Endodermal cell (in vitro differentiated cells): ENCODE measurements at regions not wholly inside any gene's neighbourhood (a gene's known extent, or its start where the extent isn't known, plus 50 kb on each side); places are given as distances from the start of the nearest gene placed in this dataset.

Source experiments
- DNase-seq: peaks from one replicate; pipeline ENCODE4 v3.0.0-alpha.2; 2017
- H3K27ac ChIP-seq: 2 replicates; pipeline ENCODE4 v1.5.1; 2013; ENCODE audit warnings: mild to moderate bottlenecking, low read depth, low read length, moderate library complexity
- H3K27me3 ChIP-seq: 2 replicates; pipeline ENCODE4 v1.6.1; 2013; ENCODE audit warnings: mild to moderate bottlenecking, low read length, moderate library complexity; ENCODE audit not compliant: insufficient read depth, control insufficient read depth, poor library complexity, severe bottlenecking
- H3K36me3 ChIP-seq: 2 replicates; pipeline ENCODE4 v1.7.0; 2013; ENCODE audit warnings: mild to moderate bottlenecking, low read length, moderate library complexity; ENCODE audit not compliant: control insufficient read depth, insufficient read depth
- H3K4me1 ChIP-seq: one replicate; pipeline ENCODE4 v1.7.0; 2013; ENCODE audit warnings: low read length; ENCODE audit not compliant: control insufficient read depth, insufficient read depth
- H3K4me3 ChIP-seq: 2 replicates; pipeline ENCODE4 v1.5.1; 2013; ENCODE audit warnings: mild to moderate bottlenecking, low read length, moderate library complexity
- H3K9ac ChIP-seq: 2 replicates; pipeline ENCODE4 v1.6.1; 2013; ENCODE audit warnings: mild to moderate bottlenecking, low read length, moderate library complexity; ENCODE audit not compliant: poor library complexity, severe bottlenecking; ENCODE audit errors: extremely low read depth
- H3K9me3 ChIP-seq: 2 replicates; pipeline ENCODE4 v1.6.1; 2013; ENCODE audit warnings: mild to moderate bottlenecking, low read length, moderate library complexity; ENCODE audit not compliant: control insufficient read depth
- H3K27ac Mint-ChIP-seq: 2 replicates; pipeline ENCODE4 v1.8.0; 2020; ENCODE audit warnings: mixed read lengths
- H3K27me3 Mint-ChIP-seq: 2 replicates; pipeline ENCODE4 v1.8.0; 2021; ENCODE audit warnings: mild to moderate bottlenecking, mixed read lengths; ENCODE audit not compliant: insufficient read depth
- H3K36me3 Mint-ChIP-seq: 2 replicates; pipeline ENCODE4 v1.8.0; 2020; ENCODE audit warnings: low read depth, mixed read lengths
- H3K4me1 Mint-ChIP-seq: 2 replicates; pipeline ENCODE4 v1.8.0; 2020; ENCODE audit warnings: mixed read lengths
- H3K4me3 Mint-ChIP-seq: 2 replicates; pipeline ENCODE4 v1.8.0; 2020; ENCODE audit warnings: mild to moderate bottlenecking, moderate library complexity, mixed read lengths
- H3K9me3 Mint-ChIP-seq: 2 replicates; pipeline ENCODE4 v1.8.0; 2020; ENCODE audit warnings: mild to moderate bottlenecking, mixed read lengths
- CTCF ChIP-seq: fragments of 200-600 bp; sonication (generic); conservative IDR thresholded peaks from 2 replicates; pipeline ENCODE4 v1.5.0; 2021; ENCODE audit warnings: antibody characterized with exemption, mild to moderate bottlenecking
- WGBS, 2 experiments: methylation state at CpG; one replicate each; pipeline versions ENCODE4 v1.1.5 to v1.1.7; 2013; ENCODE audit warnings: missing lambda C conversion rate in 2 of 2, mixed read lengths in 1 of 2; ENCODE audit not compliant: insufficient coverage in 1 of 2, insufficient read length in 1 of 2; 5-methylcytosine and 5-hydroxymethylcytosine counted together

GRCh38 chr7:116142850-116143249, 67.5 kb upstream of the TES start:
- WGBS, 2 experiments: 95 to 100% methylated on average over 5 to 6 of the region's 6 CpGs
- Mint-ChIP-seq H3K4me1 (no peaks in the 10 kb centered on the region), H3K4me3 (no peak overlapping the region), H3K27ac (no peak overlapping the region), H3K9me3 (no peaks in the 10 kb centered on the region), H3K27me3 (no peaks in the 10 kb centered on the region), H3K36me3 (no peaks in the 10 kb centered on the region)
- no peak for TF ChIP-seq CTCF
- H3K4me1 ChIP-seq: no peaks in the 10 kb centered on the region
- no peak overlapping the region for H3K27ac ChIP-seq
- H3K9me3 ChIP-seq: no peaks in the 10 kb centered on the region
- no peak for DNase-seq
- no peaks in the 10 kb centered on the region for H3K36me3 ChIP-seq
- H3K27me3 ChIP-seq: no peaks in the 10 kb centered on the region
- H3K4me3 ChIP-seq: no peak overlapping the region
- no peak overlapping the region for H3K9ac ChIP-seq

- H3K36me3 ChIP-seq: no peaks in the 10 kb centered on the region
- H3K9me3 Mint-ChIP-seq: no peaks in the 10 kb centered on the region
- no peak for TF ChIP-seq CTCF
- no peak overlapping the region for H3K27ac ChIP-seq
- H3K27me3 ChIP-seq: no peaks in the 10 kb centered on the region
- H3K27me3 Mint-ChIP-seq: no peaks in the 10 kb centered on the region
- H3K27ac Mint-ChIP-seq: no peak overlapping the region
- H3K4me1 Mint-ChIP-seq: no peaks in the 10 kb centered on the region
- WGBS, 2 experiments: 63 to 74% methylated on average over 2 of the region's 2 CpGs
- H3K4me3 Mint-ChIP-seq: no peak overlapping the region
- no peak for DNase-seq
- H3K9me3 ChIP-seq: no peaks in the 10 kb centered on the region
- H3K4me3 ChIP-seq: no peak overlapping the region
- H3K4me1 ChIP-seq: no peaks in the 10 kb centered on the region
- no peaks in the 10 kb centered on the region for H3K36me3 Mint-ChIP-seq
- H3K9ac ChIP-seq: no peak overlapping the region
Observed at GRCh38 chr7:116145245-116145852, 65.0 kb upstream of the TES start.

- H3K27me3 ChIP-seq: no peaks in the 10 kb centered on the region
- no peak for DNase-seq
- no peaks in the 10 kb centered on the region for H3K4me1 Mint-ChIP-seq
- no peak overlapping the region for H3K4me3 Mint-ChIP-seq
- no peaks in the 10 kb centered on the region for H3K27me3 Mint-ChIP-seq
- no peaks in the 10 kb centered on the region for H3K9me3 ChIP-seq
- 89 to 97% methylated on average over 3 of the region's 3 CpGs for WGBS, 2 experiments
- TF ChIP-seq CTCF: no peak
- H3K4me3 ChIP-seq: no peak overlapping the region
- H3K27ac Mint-ChIP-seq: no peak overlapping the region
- no peaks in the 10 kb centered on the region for H3K9me3 Mint-ChIP-seq
- H3K27ac ChIP-seq: no peak overlapping the region
- no peaks in the 10 kb centered on the region for H3K36me3 ChIP-seq
- H3K9ac ChIP-seq: no peak overlapping the region
- no peaks in the 10 kb centered on the region for H3K36me3 Mint-ChIP-seq
- H3K4me1 ChIP-seq: no peaks in the 10 kb centered on the region
Observed at GRCh38 chr7:116148108-116148507, 62.2 kb upstream of the TES start.
